Keratinocyte (primary cell): ENCODE measurements at regions not wholly inside any gene's neighbourhood (a gene's known extent, or its start where the extent isn't known, plus 50 kb on each side); places are given as distances from the start of the nearest gene placed in this dataset.
"Not testable (repeated sequence)": the region's sequence is repeated elsewhere in the genome, so short reads cannot be mapped to it uniquely, and the experiment has no call there.

Experiments
- DNase-seq: peaks from one replicate; pipeline ENCODE4 v3.0.0-alpha.2; 2011; ENCODE audit warnings: low read depth, missing footprints, low spot score
- FAIRE-seq: peaks from 2 replicates; lab custom pipeline; 2011; peaks lifted over from hg19 to GRCh38; lab: Jason Lieb, UNC
- H2AFZ ChIP-seq: 2 replicates; pipeline ENCODE4 v1.6.0; 2012; ENCODE audit warnings: low read length, control low read depth, inconsistent platforms; ENCODE audit not compliant: control insufficient read depth
- H3K27ac ChIP-seq: 2 replicates; pipeline ENCODE4 v1.5.1; 2011; ENCODE audit warnings: low read length; ENCODE audit not compliant: control insufficient read depth, insufficient read depth
- H3K27me3 ChIP-seq: 3 replicates; pipeline ENCODE4 v1.6.0; 2011; ENCODE audit warnings: low read length; ENCODE audit not compliant: control insufficient read depth, insufficient read depth; ENCODE audit errors: extremely low read depth
- H3K36me3 ChIP-seq, 2 experiments: 2 replicates in 1 of 2; 3 replicates in 1 of 2; pipeline ENCODE4 v1.5.1; 2011; ENCODE audit warnings: low read length in 2 of 2, mild to moderate bottlenecking in 1 of 2; ENCODE audit not compliant: control insufficient read depth in 2 of 2, insufficient read depth in 2 of 2; ENCODE audit errors: extremely low read depth in 1 of 2
- H3K4me1 ChIP-seq: 3 replicates; pipeline ENCODE4 v1.5.1; 2011; ENCODE audit warnings: low read length; ENCODE audit not compliant: control insufficient read depth, insufficient read depth; ENCODE audit errors: extremely low read depth
- H3K4me2 ChIP-seq: 3 replicates; pipeline ENCODE4 v1.6.0; 2011; ENCODE audit warnings: low read depth, low read length; ENCODE audit not compliant: control insufficient read depth, insufficient read depth; ENCODE audit errors: extremely low read depth
- H3K4me3 ChIP-seq, 3 experiments: fragments of 200-600 bp in 1 of 3; sonication (generic) in 1 of 3; 2 replicates in 2 of 3; 3 replicates in 1 of 3; pipeline ENCODE4 v1.5.1; 2011 to 2016; ENCODE audit warnings: low read length in 3 of 3, mild to moderate bottlenecking in 3 of 3, control low read depth in 2 of 3, inconsistent platforms in 1 of 3, low read depth in 1 of 3, mixed read lengths in 1 of 3, mixed run types in 1 of 3, moderate library complexity in 1 of 3; ENCODE audit not compliant: control insufficient read depth in 2 of 3, insufficient read depth in 2 of 3; ENCODE audit errors: extremely low read depth in 1 of 3
- H3K79me2 ChIP-seq: 2 replicates; pipeline ENCODE4 v1.6.0; 2012; ENCODE audit warnings: low read length; ENCODE audit not compliant: control insufficient read depth, insufficient read depth
- H3K9ac ChIP-seq: 3 replicates; pipeline ENCODE4 v1.6.0; 2011; ENCODE audit warnings: low read length; ENCODE audit not compliant: control insufficient read depth, insufficient read depth; ENCODE audit errors: extremely low read depth
- H3K9me1 ChIP-seq: 3 replicates; pipeline ENCODE4 v1.6.0; 2011; ENCODE audit warnings: low read length; ENCODE audit not compliant: control insufficient read depth, insufficient read depth; ENCODE audit errors: extremely low read depth
- H3K9me3 ChIP-seq: 2 replicates; pipeline ENCODE4 v1.5.1; 2012; ENCODE audit warnings: low read depth, low read length; ENCODE audit not compliant: control insufficient read depth
- H4K20me1 ChIP-seq: 3 replicates; pipeline ENCODE4 v1.6.0; 2011; ENCODE audit warnings: low read length; ENCODE audit not compliant: control insufficient read depth, insufficient read depth; ENCODE audit errors: extremely low read depth
- dilution Hi-C: fragments of 300-500 bp; cut with MboI; formaldehyde crosslinking; loops from one replicate; pipeline ENCODE4 v1.7.0; 2020; ENCODE audit warnings: low sequenced_read_pairs; ENCODE audit not compliant: extremely low pct_ligation_motif_present

DNA sequence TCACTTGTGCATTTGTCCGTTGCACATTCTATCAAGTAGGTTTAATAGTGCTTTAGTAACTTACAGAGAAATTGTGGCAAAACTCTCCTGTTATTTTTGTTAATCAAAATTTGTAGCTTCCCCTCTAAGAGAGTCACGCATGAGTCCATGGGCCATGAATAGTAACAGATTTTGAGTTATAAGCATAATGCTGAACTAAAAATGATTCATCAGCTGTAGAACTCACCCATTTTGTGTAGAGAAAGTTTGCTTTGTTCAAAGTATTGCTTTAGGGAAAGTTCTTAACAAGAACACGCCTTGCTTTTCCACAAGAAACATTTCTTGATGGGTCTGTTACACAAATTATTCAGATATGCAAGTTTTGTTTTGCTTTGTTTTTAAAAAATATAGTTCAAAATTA, 1300.9 kb downstream of the CDH12 start:
- H3K4me1 ChIP-seq, dilution Hi-C loops: not testable (repeated sequence)

DNA sequence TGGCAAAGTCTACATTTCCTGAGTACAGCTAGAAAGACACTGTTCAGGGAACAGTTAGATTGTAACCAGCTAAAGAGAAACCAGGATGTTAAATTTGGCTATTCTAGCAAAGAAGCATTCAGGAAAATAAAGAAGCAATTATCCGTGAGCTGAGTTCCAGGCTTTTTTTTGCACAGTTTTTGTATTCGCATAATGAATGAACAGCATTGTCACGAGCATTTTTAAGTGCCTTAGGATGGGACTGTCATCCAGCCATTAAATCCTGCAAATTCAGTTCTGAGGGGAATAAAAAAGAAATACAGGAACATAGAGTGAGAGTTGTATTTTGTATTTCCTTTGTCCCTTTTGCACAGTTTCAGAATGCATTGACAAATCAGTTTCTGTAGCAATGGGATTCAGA, 1302.2 kb downstream of the CDH12 start:
- H4K20me1 ChIP-seq, H3K27ac ChIP-seq, H2AFZ ChIP-seq, H3K4me3 ChIP-seq, H3K9me1 ChIP-seq, H3K9ac ChIP-seq, H3K36me3 ChIP-seq, H3K79me2 ChIP-seq, H3K4me1 ChIP-seq, FAIRE-seq, H3K9me3 ChIP-seq, DNase-seq, H3K4me2 ChIP-seq, H3K27me3 ChIP-seq, dilution Hi-C loops: not testable (repeated sequence)

More for the DNA sequence above, 1300.9 kb downstream of the CDH12 start:
- not testable (repeated sequence) for H3K36me3 ChIP-seq, H4K20me1 ChIP-seq, H3K27ac ChIP-seq, H3K4me3 ChIP-seq, H3K9me3 ChIP-seq, H3K27me3 ChIP-seq, FAIRE-seq, H3K4me2 ChIP-seq, H3K79me2 ChIP-seq, H3K9ac ChIP-seq, H2AFZ ChIP-seq, H3K9me1 ChIP-seq, DNase-seq

- H3K27me3 ChIP-seq, H3K4me1 ChIP-seq, DNase-seq, H3K9ac ChIP-seq, H4K20me1 ChIP-seq, H3K36me3 ChIP-seq, dilution Hi-C loops, H3K9me1 ChIP-seq, H3K9me3 ChIP-seq, H3K79me2 ChIP-seq, H3K4me2 ChIP-seq, H3K4me3 ChIP-seq, H2AFZ ChIP-seq, FAIRE-seq, H3K27ac ChIP-seq: not testable (repeated sequence)
Observed at GRCh38 chr5:21547656-21548055, 1305.5 kb downstream of the CDH12 start.

- H3K4me2 ChIP-seq, DNase-seq, H3K79me2 ChIP-seq, H4K20me1 ChIP-seq, H3K9me1 ChIP-seq, H3K36me3 ChIP-seq, H3K27me3 ChIP-seq, H3K9ac ChIP-seq, H3K9me3 ChIP-seq, FAIRE-seq, H3K4me3 ChIP-seq, dilution Hi-C loops, H3K27ac ChIP-seq, H2AFZ ChIP-seq, H3K4me1 ChIP-seq: not testable (repeated sequence)
Observed at GRCh38 chr5:21535114-21535513, 1318.0 kb downstream of the CDH12 start.

- H3K9ac ChIP-seq, H3K9me1 ChIP-seq, H3K27ac ChIP-seq, H3K4me2 ChIP-seq, H3K36me3 ChIP-seq, dilution Hi-C loops, H2AFZ ChIP-seq, H3K9me3 ChIP-seq, H3K27me3 ChIP-seq, H3K4me3 ChIP-seq, H3K4me1 ChIP-seq, H4K20me1 ChIP-seq, H3K79me2 ChIP-seq, DNase-seq, FAIRE-seq: not testable (repeated sequence)
Observed at GRCh38 chr5:21521157-21521556, 1332.0 kb downstream of the CDH12 start.
